Smooth muscle cell (in vitro differentiated cells): ENCODE measurements at regions not wholly inside any gene's neighbourhood (a gene's known extent, or its start where the extent isn't known, plus 50 kb on each side); places are given as distances from the start of the nearest gene placed in this dataset.

Source experiments
- DNase-seq: peaks from one replicate; lab custom pipeline; 2025; ENCODE audit not compliant: unreplicated experiment; lab: John Stamatoyannopoulos, UW
- H2AFZ ChIP-seq: fragments of 200-600 bp; sonication (generic); 2 replicates; pipeline ENCODE4 v1.6.0; 2016; ENCODE audit warnings: antibody characterized with exemption, low read depth, mild to moderate bottlenecking
- H3F3A ChIP-seq: fragments of 200-600 bp; sonication (generic); 2 replicates; pipeline ENCODE4 v1.6.0; 2017; ENCODE audit warnings: antibody characterized with exemption, low read depth
- H3K27ac ChIP-seq: fragments of 200-600 bp; sonication (generic); 2 replicates; pipeline ENCODE4 v1.5.1; 2016; ENCODE audit warnings: low read depth, mild to moderate bottlenecking
- H3K27me3 ChIP-seq: fragments of 200-600 bp; sonication (generic); 2 replicates; pipeline ENCODE4 v1.6.1; 2016; ENCODE audit warnings: low read depth, mild to moderate bottlenecking
- H3K36me3 ChIP-seq: fragments of 200-600 bp; sonication (generic); 2 replicates; pipeline ENCODE4 v1.5.1; 2016; ENCODE audit warnings: low read depth
- H3K4me1 ChIP-seq: fragments of 200-600 bp; sonication (generic); 2 replicates; pipeline ENCODE4 v1.5.1; 2016; ENCODE audit warnings: low read depth
- H3K4me2 ChIP-seq: fragments of 200-600 bp; sonication (generic); 2 replicates; pipeline ENCODE4 v1.6.0; 2016; ENCODE audit warnings: mild to moderate bottlenecking
- H3K4me3 ChIP-seq: fragments of 200-600 bp; sonication (generic); 2 replicates; pipeline ENCODE4 v1.5.1; 2016; ENCODE audit warnings: mild to moderate bottlenecking
- H3K79me2 ChIP-seq: fragments of 200-600 bp; sonication (generic); 2 replicates; pipeline ENCODE4 v1.6.0; 2016; ENCODE audit warnings: low read depth, mild to moderate bottlenecking
- H3K9ac ChIP-seq: fragments of 200-600 bp; sonication (generic); 2 replicates; pipeline ENCODE4 v1.6.0; 2016; ENCODE audit warnings: low read depth
- H3K9me3 ChIP-seq: fragments of 200-600 bp; sonication (generic); replicated peaks from 2 replicates; pipeline ENCODE4 v1.5.1; 2016; ENCODE audit warnings: low read depth
- H4K20me1 ChIP-seq: fragments of 200-600 bp; sonication (generic); 2 replicates; pipeline ENCODE4 v1.6.0; 2016; ENCODE audit warnings: low read depth
- CTCF ChIP-seq: fragments of 200-600 bp; sonication (generic); IDR thresholded peaks from 2 replicates; pipeline ENCODE4 v1.5.1; 2017; ENCODE audit warnings: borderline replicate concordance, mild to moderate bottlenecking, antibody characterized with exemption; ENCODE audit not compliant: insufficient read depth, poor library complexity, severe bottlenecking
- WGBS: methylation state at CpG from one replicate; pipeline ENCODE4 v1.1.7; 2016; ENCODE audit warnings: low lambda C conversion rate; 5-methylcytosine and 5-hydroxymethylcytosine counted together

- H3K4me1 ChIP-seq: no peaks in the 10 kb centered on the region
- H2AFZ ChIP-seq: no peak overlapping the region
- no peak overlapping the region for H3K4me3 ChIP-seq
- no peak for TF ChIP-seq CTCF
- H3K36me3 ChIP-seq: no peaks in the 10 kb centered on the region
- WGBS: 97% methylated on average over 5 of the region's 5 CpGs
- no peak for DNase-seq
- H3F3A ChIP-seq: no peaks in the 10 kb centered on the region
- no peaks in the 10 kb centered on the region for H3K9me3 ChIP-seq
- H4K20me1 ChIP-seq: no peaks in the 10 kb centered on the region
- H3K4me2 ChIP-seq: no peak overlapping the region
- H3K27ac ChIP-seq: no peak overlapping the region
- H3K9ac ChIP-seq: no peak overlapping the region
- H3K79me2 ChIP-seq: no peaks in the 10 kb centered on the region
- no peaks in the 10 kb centered on the region for H3K27me3 ChIP-seq
Measured at GRCh38 chr10:113292743-113293142, 260.1 kb upstream of the HABP2 start.

GRCh38 chr10:113293167-113293566 lies 259.7 kb upstream of the HABP2 start:
- H3K4me1 ChIP-seq: no peaks in the 10 kb centered on the region
- no peak overlapping the region for H3K4me3 ChIP-seq
- H3K36me3 ChIP-seq: no peaks in the 10 kb centered on the region
- no peak for TF ChIP-seq CTCF
- H3K27me3 ChIP-seq: no peaks in the 10 kb centered on the region
- H3K4me2 ChIP-seq: no peak overlapping the region
- no peaks in the 10 kb centered on the region for H3K79me2 ChIP-seq
- 87% methylated on average over 4 of the region's 4 CpGs for WGBS
- no peaks in the 10 kb centered on the region for H3K9me3 ChIP-seq
- H3K27ac ChIP-seq: no peak overlapping the region
- DNase-seq: no peak
- no peak overlapping the region for H3K9ac ChIP-seq
- no peak overlapping the region for H2AFZ ChIP-seq
- H4K20me1 ChIP-seq: no peaks in the 10 kb centered on the region
- H3F3A ChIP-seq: no peaks in the 10 kb centered on the region

GRCh38 chr10:113294868-113295267 lies 258.0 kb upstream of the HABP2 start:
- Histone ChIP-seq H3K79me2 (no peaks in the 10 kb centered on the region), H2AFZ (no peak overlapping the region), H3K4me3 (no peak overlapping the region), H3F3A (no peaks in the 10 kb centered on the region), H3K9me3 (no peaks in the 10 kb centered on the region), H3K36me3 (no peaks in the 10 kb centered on the region), H3K4me1 (no peaks in the 10 kb centered on the region), H3K4me2 (no peak overlapping the region), H3K27me3 (no peaks in the 10 kb centered on the region), H3K27ac (no peak overlapping the region), H3K9ac (no peak overlapping the region), H4K20me1 (no peaks in the 10 kb centered on the region)
- TF ChIP-seq CTCF: no peak
- 94% methylated on average over 3 of the region's 3 CpGs for WGBS
- no peak for DNase-seq

- Histone ChIP-seq H3K9me3 (no peaks in the 10 kb centered on the region), H3K4me1 (no peaks in the 10 kb centered on the region), H3K4me3 (no peak overlapping the region), H3K27me3 (no peaks in the 10 kb centered on the region), H3K4me2 (peak overlapping the region; percentile 38), H2AFZ (no peak overlapping the region), H3K36me3 (no peaks in the 10 kb centered on the region), H3K27ac (no peak overlapping the region), H3F3A (peaks cover 5% of the 10 kb centered on the region), H4K20me1 (no peaks in the 10 kb centered on the region), H3K79me2 (no peaks in the 10 kb centered on the region), H3K9ac (no peak overlapping the region)
- 29% methylated on average over 5 of the region's 5 CpGs for WGBS
- no peak for DNase-seq
- TF ChIP-seq CTCF: no peak
Measured at GRCh38 chr10:113297226-113297625, 255.6 kb upstream of the HABP2 start.
